ENCODE measurements at regions not wholly inside any gene's neighbourhood (a gene's known extent, or its start where the extent isn't known, plus 50 kb on each side); places are given as distances from the start of the nearest gene placed in this dataset.
A peak's percentile ranks its signal among the peaks of the same experiment; 100 is the strongest.

DNA sequence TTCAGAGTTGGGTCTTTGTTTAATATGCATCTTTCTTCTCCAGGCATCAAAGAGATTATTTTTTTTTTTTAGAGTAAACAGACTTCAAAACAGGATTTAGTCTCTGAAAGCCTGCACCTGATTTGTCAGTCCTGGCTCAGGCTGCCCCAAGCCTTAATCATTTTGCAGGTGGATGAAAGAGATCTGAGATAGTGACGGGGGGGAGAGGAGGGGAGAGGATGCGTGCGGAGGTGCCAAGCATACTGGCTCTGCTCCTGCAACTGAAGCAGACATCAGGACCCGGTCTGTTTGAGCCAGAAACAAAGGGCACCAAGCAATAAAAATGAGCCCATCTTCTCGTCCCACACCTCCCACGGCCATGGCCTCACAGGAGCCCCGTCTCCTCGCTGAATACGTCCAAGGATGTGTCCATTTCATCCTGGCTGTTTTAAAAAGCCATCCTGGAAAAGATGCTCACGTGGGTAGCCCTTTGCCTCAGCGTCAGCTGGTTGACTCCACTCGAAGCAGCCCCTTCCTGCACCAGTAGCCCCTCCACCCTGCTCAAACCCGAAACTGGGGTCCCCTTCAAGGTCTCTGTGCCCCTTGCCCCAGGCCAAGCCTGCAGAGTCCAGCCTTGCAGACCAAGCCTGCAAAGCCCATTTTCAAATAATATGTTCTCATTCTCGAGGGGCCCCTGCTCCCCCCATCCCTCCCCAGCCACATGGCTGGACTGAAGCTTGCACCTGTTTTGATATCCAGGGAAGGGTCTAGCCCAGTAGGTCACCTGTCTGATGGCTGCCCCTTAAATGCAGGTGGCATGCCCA lies 84.8 kb upstream of the TNRC6C start:
- Histone ChIP-seq H3K27me3 (ENCODE audit: control insufficient read depth in 1 of 2, insufficient read depth in 2 of 2, low read length in 2 of 2) (no peaks in the 10 kb centered on the region), H3K27ac (ENCODE audit: low read length) (no peak overlapping the region), H3K36me3 (ENCODE audit: control insufficient read depth in 2 of 2, insufficient read depth in 2 of 2, low read length in 2 of 2) (no peaks in the 10 kb centered on the region), H3K9ac (ENCODE audit: low read length in 2 of 2) (no peak overlapping the region), H3K4me1 (ENCODE audit: control insufficient read depth, insufficient read depth, low read length) (no peaks in the 10 kb centered on the region), H3K9me3 (ENCODE audit: control insufficient read depth in 2 of 2, low read length in 2 of 2) (peaks cover 2 to 11% of the 10 kb centered on the region in 2 donors), H3K4me3 (ENCODE audit: low read length in 2 of 2) (no peak overlapping the region)

DNA sequence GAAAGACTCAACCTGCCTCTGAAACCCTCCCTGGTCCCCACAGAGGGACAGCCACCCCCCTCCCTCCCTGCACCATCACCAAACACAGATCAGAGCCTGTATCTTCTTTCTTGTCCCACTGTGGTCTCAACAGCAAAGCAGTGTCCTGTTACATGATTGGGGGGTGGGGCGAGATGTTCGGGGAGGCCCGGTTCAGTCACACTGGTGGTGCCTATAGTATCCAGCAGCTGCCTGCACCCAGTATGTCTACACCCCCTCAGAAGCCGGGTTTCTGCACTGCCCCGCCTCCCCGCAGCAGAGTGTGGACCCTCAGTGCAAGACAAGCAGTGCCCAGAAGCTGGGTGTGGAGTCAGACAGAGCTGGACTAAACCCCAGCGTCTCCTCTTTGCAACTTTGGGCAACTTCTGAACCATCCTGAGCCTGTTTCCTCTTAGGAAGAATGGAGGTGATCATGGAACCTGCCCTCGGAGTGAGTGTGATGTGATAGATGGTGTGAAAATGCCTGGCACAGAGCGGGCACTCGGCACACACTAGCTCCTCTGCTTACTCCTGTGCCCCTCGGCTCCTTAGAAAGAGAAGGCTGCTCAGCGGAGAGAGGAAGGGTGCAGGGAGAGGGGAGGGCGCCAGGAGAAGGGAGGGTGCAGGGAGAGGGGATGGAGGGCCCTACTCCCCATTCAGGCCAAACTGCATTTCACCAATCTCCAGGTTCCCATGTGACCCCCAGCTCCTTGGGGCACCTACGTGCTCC lies 84.0 kb upstream of the TNRC6C start:
- Histone ChIP-seq H3K27me3 (ENCODE audit: control insufficient read depth in 1 of 2, insufficient read depth in 2 of 2, low read length in 2 of 2) (no peaks in the 10 kb centered on the region), H3K27ac (ENCODE audit: low read length) (no peak overlapping the region)

DNA sequence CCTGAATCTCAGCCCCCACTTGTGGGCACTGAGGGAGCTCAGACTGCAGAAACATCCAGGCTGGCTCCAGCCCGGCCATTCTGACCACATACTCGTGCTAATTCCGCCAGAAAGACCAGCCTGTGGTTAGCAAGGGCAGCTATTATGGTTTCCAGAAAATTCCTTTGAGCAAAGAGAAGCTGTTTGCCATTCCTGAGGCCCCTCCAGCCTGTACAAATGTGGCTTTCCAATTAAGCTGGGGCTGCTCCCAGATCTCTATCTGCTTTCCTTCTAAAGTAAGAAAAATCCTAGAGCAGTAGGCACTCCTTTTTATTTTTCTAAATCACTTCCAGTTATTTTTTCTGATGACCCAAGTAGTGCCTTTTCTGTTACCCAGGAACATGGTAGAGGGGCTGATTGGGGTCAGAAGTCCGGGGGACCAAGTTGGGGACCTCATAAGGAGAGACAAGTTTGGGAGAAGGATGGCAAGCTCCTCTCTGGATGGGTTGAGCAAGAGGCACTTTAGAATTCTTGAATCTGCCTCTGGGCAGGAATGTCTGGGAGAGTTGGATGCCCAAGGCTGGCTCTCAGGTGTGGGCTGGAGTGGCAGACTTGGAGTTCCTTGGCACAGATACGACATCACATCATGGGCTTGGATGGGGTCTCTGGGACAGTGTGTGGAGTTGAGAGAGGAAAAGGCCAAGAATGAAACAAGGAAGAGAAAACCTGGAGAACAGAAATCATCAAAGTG lies 83.3 kb upstream of the TNRC6C start:
- H3K9ac ChIP-seq (ENCODE audit: low read length in 2 of 2) = no peak overlapping the region
- peaks cover 2 to 11% of the 10 kb centered on the region in 2 donors for H3K9me3 ChIP-seq (ENCODE audit: control insufficient read depth in 2 of 2, low read length in 2 of 2)
- H3K4me1 ChIP-seq (ENCODE audit: control insufficient read depth, insufficient read depth, low read length) = no peaks in the 10 kb centered on the region
- no peak overlapping the region for H3K27ac ChIP-seq (ENCODE audit: low read length)
- H3K27me3 ChIP-seq (ENCODE audit: control insufficient read depth in 1 of 2, insufficient read depth in 2 of 2, low read length in 2 of 2) = no peaks in the 10 kb centered on the region
- no peak overlapping the region for H3K4me3 ChIP-seq (ENCODE audit: low read length in 2 of 2)
- H3K36me3 ChIP-seq (ENCODE audit: control insufficient read depth in 2 of 2, insufficient read depth in 2 of 2, low read length in 2 of 2) = no peaks in the 10 kb centered on the region

More for the DNA sequence above, 84.0 kb upstream of the TNRC6C start:
- Histone ChIP-seq H3K9ac (ENCODE audit: low read length in 2 of 2) (no peak overlapping the region), H3K4me1 (ENCODE audit: control insufficient read depth, insufficient read depth, low read length) (no peaks in the 10 kb centered on the region), H3K36me3 (ENCODE audit: control insufficient read depth in 2 of 2, insufficient read depth in 2 of 2, low read length in 2 of 2) (no peaks in the 10 kb centered on the region), H3K4me3 (ENCODE audit: low read length in 2 of 2) (no peak overlapping the region), H3K9me3 (ENCODE audit: control insufficient read depth in 2 of 2, low read length in 2 of 2) (peaks cover 2 to 11% of the 10 kb centered on the region in 2 donors)

DNA sequence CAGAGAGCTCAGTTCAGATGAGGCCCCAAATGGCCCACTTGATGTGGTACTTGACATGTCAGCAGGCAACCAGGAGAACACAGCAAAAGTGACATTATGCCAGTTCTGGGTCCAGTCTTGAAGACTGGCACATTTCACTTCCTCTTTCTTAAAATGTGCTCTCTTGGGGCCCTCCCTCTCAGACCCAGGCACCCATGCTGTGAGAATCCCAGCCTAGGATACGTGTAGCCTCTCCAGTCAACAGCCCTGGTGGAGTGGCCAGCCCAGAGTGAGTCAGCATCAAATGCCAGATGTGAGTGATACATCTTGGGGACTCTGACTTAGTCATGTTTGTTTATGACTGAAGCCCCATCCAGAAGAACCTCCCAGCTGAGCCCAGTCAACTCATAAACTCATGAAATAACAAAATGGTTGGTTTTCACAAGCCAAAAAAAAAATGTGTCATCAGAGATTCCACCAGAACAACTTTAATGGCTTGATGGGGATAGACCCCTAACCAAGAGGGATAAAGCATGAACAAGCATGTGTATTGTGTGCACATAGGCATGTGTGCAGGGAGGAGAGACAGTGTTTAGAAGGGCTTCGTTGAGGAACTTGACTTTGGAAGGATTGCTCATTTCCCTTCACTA lies 82.5 kb upstream of the TNRC6C start:
- no peak overlapping the region for H3K4me3 ChIP-seq (ENCODE audit: low read length in 2 of 2)
- no peak overlapping the region for H3K9ac ChIP-seq (ENCODE audit: low read length in 2 of 2)
- peaks cover 2 to 11% of the 10 kb centered on the region in 2 donors for H3K9me3 ChIP-seq (ENCODE audit: control insufficient read depth in 2 of 2, low read length in 2 of 2)
- no peak overlapping the region for H3K27ac ChIP-seq (ENCODE audit: low read length)
- H3K27me3 ChIP-seq (ENCODE audit: control insufficient read depth in 1 of 2, insufficient read depth in 2 of 2, low read length in 2 of 2) = no peaks in the 10 kb centered on the region
- H3K36me3 ChIP-seq (ENCODE audit: control insufficient read depth in 2 of 2, insufficient read depth in 2 of 2, low read length in 2 of 2) = no peaks in the 10 kb centered on the region
- peaks cover 2% of the 10 kb centered on the region for H3K4me1 ChIP-seq (ENCODE audit: control insufficient read depth, insufficient read depth, low read length)

DNA sequence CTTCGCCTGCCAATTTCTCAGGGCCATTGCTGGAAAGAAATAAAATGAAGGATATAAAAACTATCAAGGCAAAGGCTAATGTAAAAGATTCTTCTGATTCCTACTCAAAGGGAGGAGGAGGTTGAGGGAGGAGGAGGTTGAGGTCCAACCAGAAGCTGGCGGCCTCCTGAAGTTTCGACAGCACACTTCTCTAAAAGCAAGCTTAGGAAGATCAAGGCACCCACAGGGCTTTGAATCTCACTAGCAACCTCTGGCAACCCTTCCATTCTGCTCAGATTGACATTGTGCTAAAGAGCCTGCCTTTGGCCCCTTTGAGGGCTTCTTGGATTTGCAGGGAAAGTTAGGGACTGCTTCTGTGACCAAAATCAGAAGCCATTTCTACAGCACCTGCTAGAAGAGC lies 81.5 kb upstream of the TNRC6C start:
- Histone ChIP-seq H3K27ac (ENCODE audit: low read length) (no peak overlapping the region), H3K4me3 (ENCODE audit: low read length in 2 of 2) (no peak overlapping the region), H3K9me3 (ENCODE audit: control insufficient read depth in 2 of 2, low read length in 2 of 2) (peaks cover 2 to 11% of the 10 kb centered on the region in 2 donors)

DNA sequence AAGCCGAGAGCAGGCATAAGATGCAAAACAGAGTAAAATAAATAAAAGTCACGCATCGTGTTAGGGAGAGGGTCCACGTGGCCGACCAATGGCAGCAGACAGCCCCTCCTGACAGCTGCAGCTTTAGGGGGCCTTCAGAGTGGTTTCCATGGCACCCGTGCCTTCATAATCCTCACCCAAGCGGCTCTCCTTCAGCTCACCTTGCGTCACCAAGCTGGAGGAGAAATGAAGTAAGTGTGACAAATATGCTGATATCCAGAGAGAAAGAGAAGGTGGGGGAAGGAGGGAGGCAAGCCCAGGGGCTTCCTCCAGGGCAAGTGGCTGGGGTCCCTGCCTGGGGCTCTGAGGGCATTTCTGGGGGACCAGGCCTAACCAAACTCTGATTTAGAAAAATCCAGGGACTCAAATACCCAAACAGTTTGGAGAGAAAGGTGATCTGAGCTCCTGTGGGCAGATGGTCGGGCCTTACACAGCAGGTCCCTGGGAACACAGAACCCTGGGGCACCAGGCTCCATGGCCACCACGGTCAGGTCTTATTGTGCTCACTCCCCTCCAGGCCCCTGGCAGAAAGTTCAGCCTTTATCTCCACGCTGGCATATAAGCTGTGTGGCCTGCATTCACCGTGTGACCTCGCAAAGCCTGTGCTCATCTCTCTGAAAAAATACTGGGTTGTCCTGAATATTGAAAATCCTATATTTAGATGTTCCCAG lies 80.7 kb upstream of the TNRC6C start:
- Histone ChIP-seq H3K27me3 (ENCODE audit: control insufficient read depth in 1 of 2, insufficient read depth in 2 of 2, low read length in 2 of 2) (no peaks in the 10 kb centered on the region), H3K4me1 (ENCODE audit: control insufficient read depth, insufficient read depth, low read length) (peaks cover 20% of the 10 kb centered on the region), H3K9me3 (ENCODE audit: control insufficient read depth in 2 of 2, low read length in 2 of 2) (peaks cover 2 to 11% of the 10 kb centered on the region in 2 donors), H3K9ac (ENCODE audit: low read length in 2 of 2) (no peak overlapping the region), H3K4me3 (ENCODE audit: low read length in 2 of 2) (no peak overlapping the region), H3K27ac (ENCODE audit: low read length) (no peak overlapping the region), H3K36me3 (ENCODE audit: control insufficient read depth in 2 of 2, insufficient read depth in 2 of 2, low read length in 2 of 2) (no peaks in the 10 kb centered on the region)

More for the DNA sequence above, 81.5 kb upstream of the TNRC6C start:
- Histone ChIP-seq H3K4me1 (ENCODE audit: control insufficient read depth, insufficient read depth, low read length) (peaks cover 13% of the 10 kb centered on the region), H3K9ac (ENCODE audit: low read length in 2 of 2) (no peak overlapping the region), H3K27me3 (ENCODE audit: control insufficient read depth in 1 of 2, insufficient read depth in 2 of 2, low read length in 2 of 2) (no peaks in the 10 kb centered on the region), H3K36me3 (ENCODE audit: control insufficient read depth in 2 of 2, insufficient read depth in 2 of 2, low read length in 2 of 2) (no peaks in the 10 kb centered on the region)

DNA sequence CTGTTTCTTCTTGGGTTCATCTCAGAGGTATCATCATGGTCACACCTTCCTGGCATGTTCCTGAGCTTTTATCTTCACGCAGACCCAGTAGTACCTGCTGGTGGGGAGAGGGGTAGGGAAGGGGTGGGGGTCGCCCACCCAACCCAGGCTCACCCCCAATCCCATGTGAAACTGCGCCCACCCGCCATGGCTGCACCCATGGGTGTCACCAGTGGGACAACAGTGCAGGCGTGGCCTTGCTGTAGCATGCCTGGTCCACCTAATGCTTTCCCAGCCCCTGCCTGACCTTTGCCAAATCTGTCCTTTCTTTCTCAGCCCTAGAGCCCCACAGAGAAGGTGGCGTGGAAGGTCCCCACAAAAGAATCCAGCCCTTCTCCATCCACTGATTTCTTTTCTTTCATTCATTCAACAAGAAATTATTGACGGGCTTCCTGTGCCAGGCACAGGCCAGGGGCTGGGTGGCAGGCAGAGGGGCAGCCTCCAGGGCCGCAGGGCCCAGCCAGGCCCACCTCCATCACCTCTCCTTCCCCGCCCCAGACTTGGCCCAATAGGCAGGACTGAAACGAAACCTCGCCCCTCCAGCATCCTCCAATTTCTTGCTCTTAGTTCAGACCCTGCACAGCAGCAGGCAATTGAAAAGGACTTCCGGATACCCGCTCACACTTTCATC lies 79.1 kb upstream of the TNRC6C start:
- peaks cover 0 to 4% of the 10 kb centered on the region in 2 donors for H3K27me3 ChIP-seq (ENCODE audit: control insufficient read depth in 1 of 2, insufficient read depth in 2 of 2, low read length in 2 of 2)
- H3K27ac ChIP-seq (ENCODE audit: low read length) = no peak overlapping the region
- H3K36me3 ChIP-seq (ENCODE audit: control insufficient read depth in 2 of 2, insufficient read depth in 2 of 2, low read length in 2 of 2) = no peaks in the 10 kb centered on the region
- H3K4me3 ChIP-seq (ENCODE audit: low read length in 2 of 2) = no peak overlapping the region
- H3K9ac ChIP-seq (ENCODE audit: low read length in 2 of 2) = no peak overlapping the region
- peaks cover 2 to 11% of the 10 kb centered on the region in 2 donors for H3K9me3 ChIP-seq (ENCODE audit: control insufficient read depth in 2 of 2, low read length in 2 of 2)
- peaks cover 29% of the 10 kb centered on the region for H3K4me1 ChIP-seq (ENCODE audit: control insufficient read depth, insufficient read depth, low read length)

DNA sequence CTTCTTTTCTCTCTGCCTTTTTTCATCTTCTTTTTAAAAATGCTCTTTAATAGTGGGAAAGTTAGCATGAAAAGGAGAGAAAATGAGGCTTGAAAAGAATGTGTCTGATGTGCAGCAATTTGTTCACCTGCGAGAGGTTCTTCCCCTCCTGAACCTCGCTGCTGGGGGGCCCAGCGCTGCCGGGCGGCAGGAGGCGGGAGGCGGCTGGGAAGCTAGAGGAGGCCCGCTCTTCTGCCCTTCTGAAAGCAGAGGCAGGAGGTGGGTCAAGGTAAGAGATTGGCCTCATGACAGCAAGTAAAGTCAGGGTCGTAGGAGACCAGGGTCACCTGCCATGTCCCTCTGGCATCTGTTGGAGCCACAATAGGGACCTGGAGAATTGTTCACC lies 78.6 kb upstream of the TNRC6C start:
- Histone ChIP-seq H3K4me1 (ENCODE audit: control insufficient read depth, insufficient read depth, low read length) (peaks cover 29% of the 10 kb centered on the region), H3K9me3 (ENCODE audit: control insufficient read depth in 2 of 2, low read length in 2 of 2) (peaks cover 2 to 11% of the 10 kb centered on the region in 2 donors), H3K9ac (ENCODE audit: low read length in 2 of 2) (no peak overlapping the region), H3K4me3 (ENCODE audit: low read length in 2 of 2) (no peak overlapping the region), H3K27me3 (ENCODE audit: control insufficient read depth in 1 of 2, insufficient read depth in 2 of 2, low read length in 2 of 2) (peaks cover 0 to 4% of the 10 kb centered on the region in 2 donors), H3K27ac (ENCODE audit: low read length) (no peak overlapping the region), H3K36me3 (ENCODE audit: control insufficient read depth in 2 of 2, insufficient read depth in 2 of 2, low read length in 2 of 2) (no peaks in the 10 kb centered on the region)

DNA sequence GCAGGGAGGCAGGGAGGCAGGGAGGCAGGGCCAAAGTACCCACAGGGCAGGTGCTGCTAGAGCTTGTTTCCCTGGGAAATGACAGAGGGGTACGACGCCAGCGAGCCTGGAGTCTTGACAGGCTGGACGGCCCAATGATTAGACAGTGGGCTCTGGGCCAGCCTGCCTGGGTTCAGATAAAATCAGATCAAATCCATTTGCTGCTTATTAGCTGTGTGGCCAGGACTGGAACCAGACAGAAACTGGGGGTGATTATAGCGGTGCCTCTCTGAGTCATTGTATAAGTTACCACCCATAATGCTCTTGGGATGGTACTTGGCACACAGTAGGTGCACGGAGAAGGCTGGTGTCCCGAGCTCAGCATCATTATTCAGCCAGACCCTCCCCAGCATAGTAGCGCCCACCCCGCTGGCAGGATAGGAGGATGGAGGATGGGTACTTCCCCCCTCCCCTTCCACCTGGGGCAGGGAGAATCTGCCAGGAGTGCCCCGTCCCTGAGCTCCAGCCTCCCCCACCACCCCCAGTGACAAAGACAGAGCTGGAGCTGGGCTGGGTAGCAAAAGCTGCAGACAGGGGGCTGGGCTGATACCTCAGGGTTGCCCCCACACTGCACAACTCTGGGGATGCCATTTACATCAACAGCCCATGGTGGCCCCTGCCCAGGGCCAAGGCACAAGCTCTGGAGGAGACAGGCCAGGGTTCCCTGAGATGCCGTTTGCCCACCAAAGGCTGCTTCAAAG lies 77.6 kb upstream of the TNRC6C start:
- H3K27ac ChIP-seq (ENCODE audit: low read length) = peak overlapping the region; percentile 49
- peak overlapping the region in 1 of 2 donors; percentile 15 for H3K4me3 ChIP-seq (ENCODE audit: low read length in 2 of 2)
- peaks cover 2 to 6% of the 10 kb centered on the region in 2 donors for H3K9me3 ChIP-seq (ENCODE audit: control insufficient read depth in 2 of 2, low read length in 2 of 2)

More for the DNA sequence above, 77.6 kb upstream of the TNRC6C start:
- Histone ChIP-seq H3K27me3 (ENCODE audit: control insufficient read depth in 1 of 2, insufficient read depth in 2 of 2, low read length in 2 of 2) (peaks cover 0 to 4% of the 10 kb centered on the region in 2 donors), H3K9ac (ENCODE audit: low read length in 2 of 2) (peak overlapping the region in 1 of 2 donors; percentile 45), H3K36me3 (ENCODE audit: control insufficient read depth in 2 of 2, insufficient read depth in 2 of 2, low read length in 2 of 2) (no peaks in the 10 kb centered on the region), H3K4me1 (ENCODE audit: control insufficient read depth, insufficient read depth, low read length) (peaks cover 29% of the 10 kb centered on the region)
